ENCODE measurements at regions not wholly inside any gene's neighbourhood (a gene's known extent, or its start where the extent isn't known, plus 50 kb on each side); places are given as distances from the start of the nearest gene placed in this dataset.

DNA sequence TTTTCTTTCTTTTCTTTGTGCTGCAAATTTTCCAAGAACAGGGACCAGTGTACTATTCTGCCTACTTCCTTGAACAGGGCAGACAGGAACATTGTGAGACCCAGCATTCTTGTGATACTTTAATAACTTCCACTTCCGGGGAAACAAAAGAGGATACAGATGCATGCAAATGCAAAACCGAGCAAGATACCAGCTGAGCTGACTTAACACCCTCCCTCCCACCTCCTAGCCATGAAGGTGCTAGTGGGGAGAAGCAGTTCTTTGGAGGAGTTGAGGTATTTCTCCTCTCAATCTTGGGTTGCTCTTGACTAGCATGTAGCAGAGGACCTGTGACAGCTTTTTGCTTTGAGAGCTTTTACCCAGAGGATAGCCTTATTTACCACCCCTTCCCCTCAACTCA, 111.2 kb downstream of the KLF5 start:
- no peak for TF ChIP-seq POLR2A (IDR thresholded peaks at IDR 0.05; ENCODE audit: low read length)
- no peak for TF ChIP-seq GATA1 (IDR thresholded peaks at IDR 0.05; ENCODE audit: low read depth, low read length)
